H9 (cell line): ENCODE measurements at regions not wholly inside any gene's neighbourhood (a gene's known extent, or its start where the extent isn't known, plus 50 kb on each side); places are given as distances from the start of the nearest gene placed in this dataset.
A peak's percentile ranks its signal among the peaks of the same experiment; 100 is the strongest.

Experiments
- DNase-seq: peaks from one replicate; pipeline ENCODE4 v3.0.0-alpha.2; 2017
- H2AFZ ChIP-seq: one replicate; pipeline ENCODE4 v1.6.1; 2013; ENCODE audit warnings: mild to moderate bottlenecking, low read length, control low read depth, moderate library complexity
- H2AK5ac ChIP-seq: 2 replicates; pipeline ENCODE4 v1.6.1; 2013; ENCODE audit warnings: low read length, control low read depth, mixed read lengths; ENCODE audit not compliant: insufficient read length
- H2BK120ac ChIP-seq: one replicate; pipeline ENCODE4 v1.6.1; 2013; ENCODE audit warnings: low read depth, mild to moderate bottlenecking, low read length, control low read depth, inconsistent platforms; ENCODE audit not compliant: poor library complexity, severe bottlenecking
- H2BK12ac ChIP-seq: 2 replicates; pipeline ENCODE4 v1.6.1; 2013; ENCODE audit warnings: low read length, control low read depth, mixed read lengths, low read depth; ENCODE audit not compliant: insufficient read length
- H2BK15ac ChIP-seq: 2 replicates; pipeline ENCODE4 v1.6.1; 2013; ENCODE audit warnings: low read depth, low read length, control low read depth
- H2BK20ac ChIP-seq: one replicate; pipeline ENCODE4 v1.6.1; 2013; ENCODE audit warnings: low read depth, mild to moderate bottlenecking, low read length, control low read depth, inconsistent platforms; ENCODE audit not compliant: poor library complexity, severe bottlenecking
- H2BK5ac ChIP-seq: 2 replicates; pipeline ENCODE4 v1.6.1; 2013; ENCODE audit warnings: low read length, control low read depth, mixed read lengths; ENCODE audit not compliant: insufficient read length
- H3K14ac ChIP-seq: 2 replicates; pipeline ENCODE4 v1.6.1; 2013; ENCODE audit warnings: low read length, control low read depth; ENCODE audit not compliant: insufficient read depth
- H3K18ac ChIP-seq: 2 replicates; pipeline ENCODE4 v1.6.1; 2013; ENCODE audit warnings: low read depth, mild to moderate bottlenecking, mixed read lengths, low read length, control low read depth; ENCODE audit not compliant: insufficient read length
- H3K23ac ChIP-seq: 2 replicates; pipeline ENCODE4 v1.6.1; 2013; ENCODE audit warnings: low read length, control low read depth, mixed read lengths, low read depth; ENCODE audit not compliant: insufficient read length
- H3K23me2 ChIP-seq: 2 replicates; pipeline ENCODE4 v1.6.1; 2013; ENCODE audit warnings: low read depth, mild to moderate bottlenecking, mixed read lengths, low read length, control low read depth; ENCODE audit not compliant: insufficient read length, poor library complexity, severe bottlenecking
- H3K27ac ChIP-seq: 2 replicates; pipeline ENCODE4 v1.5.1; 2013; ENCODE audit warnings: low read length, control low read depth, mixed read lengths, low read depth; ENCODE audit not compliant: insufficient read length
- H3K27me3 ChIP-seq: 2 replicates; pipeline ENCODE4 v1.6.1; 2013; ENCODE audit warnings: low read length, control low read depth, inconsistent platforms; ENCODE audit not compliant: insufficient read depth
- H3K4ac ChIP-seq: 2 replicates; pipeline ENCODE4 v1.6.1; 2013; ENCODE audit warnings: low read depth, mild to moderate bottlenecking, control low read depth, inconsistent platforms, low read length, moderate library complexity
- H3K4me1 ChIP-seq: 2 replicates; pipeline ENCODE4 v1.6.1; 2013; ENCODE audit warnings: low read length, control low read depth, inconsistent platforms; ENCODE audit not compliant: insufficient read depth
- H3K4me2 ChIP-seq: 2 replicates; pipeline ENCODE4 v1.6.1; 2013; ENCODE audit warnings: low read length, control low read depth, mixed read lengths; ENCODE audit not compliant: insufficient read length, insufficient read depth
- H3K56ac ChIP-seq: 2 replicates; pipeline ENCODE4 v1.6.1; 2013; ENCODE audit warnings: low read depth, mild to moderate bottlenecking, mixed read lengths, low read length, control low read depth; ENCODE audit not compliant: insufficient read length
- H3K79me1 ChIP-seq: 2 replicates; pipeline ENCODE4 v1.6.1; 2013; ENCODE audit warnings: low read depth, mild to moderate bottlenecking, moderate library complexity, low read length, control low read depth, inconsistent platforms; ENCODE audit not compliant: insufficient read depth, poor library complexity, severe bottlenecking
- H3K79me2 ChIP-seq: 2 replicates; pipeline ENCODE4 v1.6.1; 2013; ENCODE audit warnings: low read length, control low read depth, inconsistent platforms; ENCODE audit not compliant: insufficient read depth
- H3K9ac ChIP-seq: 2 replicates; pipeline ENCODE4 v1.6.1; 2013; ENCODE audit warnings: low read length, control low read depth, mixed read lengths; ENCODE audit not compliant: insufficient read length; ENCODE audit errors: extremely low read depth
- H3K9me3 ChIP-seq: one replicate; pipeline ENCODE4 v1.6.1; 2013; ENCODE audit warnings: low read depth, low read length, inconsistent platforms; ENCODE audit not compliant: control insufficient read depth
- H3T11ph ChIP-seq: one replicate; pipeline ENCODE4 v1.6.1; 2013; ENCODE audit warnings: mild to moderate bottlenecking, low read length, control low read depth, inconsistent platforms
- H4K20me1 ChIP-seq: one replicate; pipeline ENCODE4 v1.6.1; 2013; ENCODE audit not compliant: control insufficient read depth, insufficient read length, insufficient read depth
- H4K5ac ChIP-seq: 2 replicates; pipeline ENCODE4 v1.6.1; 2013; ENCODE audit warnings: low read depth, mild to moderate bottlenecking, mixed read lengths, low read length, control low read depth; ENCODE audit not compliant: insufficient read length
- H4K8ac ChIP-seq: replicated peaks from 2 replicates; pipeline ENCODE4 v1.6.1; 2013; ENCODE audit warnings: low read length, control low read depth, mixed read lengths, low read depth; ENCODE audit not compliant: insufficient read length
- H4K91ac ChIP-seq: 2 replicates; pipeline ENCODE4 v1.6.1; 2013; ENCODE audit warnings: low read depth, mild to moderate bottlenecking, moderate library complexity, mixed read lengths, low read length, control low read depth; ENCODE audit not compliant: insufficient read length
- H3K27ac Mint-ChIP-seq, 3 experiments: 2 replicates in 2 of 3; 3 replicates in 1 of 3; pipeline ENCODE4 v1.8.0; 2020 to 2021; ENCODE audit warnings: mixed read lengths in 3 of 3, mild to moderate bottlenecking in 1 of 3, moderate library complexity in 1 of 3
- H3K27me3 Mint-ChIP-seq: 2 replicates; pipeline ENCODE4 v1.8.0; 2021; ENCODE audit warnings: low read depth, mild to moderate bottlenecking, moderate library complexity, mixed read lengths
- H3K36me3 Mint-ChIP-seq, 3 experiments: 2 replicates in 2 of 3; 3 replicates in 1 of 3; pipeline ENCODE4 v1.8.0; 2020 to 2021; ENCODE audit warnings: low read depth in 3 of 3, mixed read lengths in 3 of 3; ENCODE audit not compliant: insufficient read depth in 1 of 3
- H3K4me1 Mint-ChIP-seq, 2 experiments: 2 replicates each; pipeline ENCODE4 v1.8.0; 2020; ENCODE audit warnings: mixed read lengths in 2 of 2
- H3K4me3 Mint-ChIP-seq, 2 experiments: 2 replicates in 1 of 2; 3 replicates in 1 of 2; pipeline ENCODE4 v1.8.0; 2020 to 2021; ENCODE audit warnings: mild to moderate bottlenecking in 2 of 2, mixed read lengths in 2 of 2, moderate library complexity in 1 of 2
- H3K9me3 Mint-ChIP-seq, 2 experiments: 2 replicates in 1 of 2; 3 replicates in 1 of 2; pipeline ENCODE4 v1.8.0; 2020; ENCODE audit warnings: mild to moderate bottlenecking in 2 of 2, mixed read lengths in 2 of 2, moderate library complexity in 1 of 2
- CTCF ChIP-seq: fragments of 200-600 bp; sonication (generic); conservative IDR thresholded peaks from 3 replicates; pipeline ENCODE4 v1.8.0; 2021; ENCODE audit warnings: antibody characterized with exemption, mild to moderate bottlenecking
- WGBS: extraction: QIAGEN DNeasy Blood & Tissue Kit; methylation state at CpG from one replicate; pipeline ENCODE4 v1.1.7; 2013; ENCODE audit warnings: missing lambda C conversion rate, low lambda C conversion rate, mixed read lengths; ENCODE audit not compliant: insufficient read length; ENCODE audit errors: extremely low coverage; 5-methylcytosine and 5-hydroxymethylcytosine counted together

- no peak for TF ChIP-seq CTCF
- Histone ChIP-seq H3K23ac (no peak overlapping the region), H4K20me1 (no peaks in the 10 kb centered on the region), H3K27me3 (no peaks in the 10 kb centered on the region), H3K79me2 (no peaks in the 10 kb centered on the region), H2AFZ (no peak overlapping the region), H3K9me3 (no peaks in the 10 kb centered on the region), H4K91ac (no peak overlapping the region), H4K8ac (no peak overlapping the region), H3K18ac (no peak overlapping the region), H2BK15ac (no peak overlapping the region), H2BK20ac (no peak overlapping the region), H3K9ac (no peak overlapping the region), H3K4ac (no peak overlapping the region), H3K79me1 (no peaks in the 10 kb centered on the region), H2AK5ac (no peak overlapping the region), H3K56ac (no peak overlapping the region), H3K14ac (0 out of 2 replicates have a peak overlapping the region, but pooled peaks have one; percentile 19), H2BK12ac (no peak overlapping the region), H4K5ac (no peak overlapping the region), H3K4me2 (no peak overlapping the region), H3K23me2 (no peaks in the 10 kb centered on the region), H2BK5ac (no peak overlapping the region), H2BK120ac (no peak overlapping the region), H3K4me1 (no peaks in the 10 kb centered on the region), H3K27ac (no peak overlapping the region), H3T11ph (no peak overlapping the region)
- DNase-seq, result no peak
- no peaks in the 10 kb centered on the region for H3K9me3 Mint-ChIP-seq
- WGBS, result no CpG with 5 or more reads among the region's 6 CpGs
- H3K4me1 Mint-ChIP-seq, result peaks cover 18 to 22% of the 10 kb centered on the region in 2 experiments
- 0 out of 7 replicates have a peak overlapping the region, but pooled peaks of 1 of the 3 experiments have one; percentile 4 for H3K27ac Mint-ChIP-seq
- no peaks in the 10 kb centered on the region for H3K27me3 Mint-ChIP-seq
- 0 out of 7 replicates have a peak, but pooled peaks cover 0 to 2% (median 0%) of the 10 kb centered on the region in 3 experiments for H3K36me3 Mint-ChIP-seq
- H3K4me3 Mint-ChIP-seq, result no peak overlapping the region
These were observed 78.0 kb upstream of the RARB start for GRCh38 chr3:25349828-25350724.
